NCI-H2107 treated with DMSO at 0.1 percent for 48 hours (cell line): ENCODE measurements at regions not wholly inside any gene's neighbourhood (a gene's known extent, or its start where the extent isn't known, plus 50 kb on each side); places are given as distances from the start of the nearest gene placed in this dataset.

ENCODE experiments used
- DNase-seq: peaks from one replicate; lab custom pipeline; 2025; ENCODE audit not compliant: unreplicated experiment; lab: John Stamatoyannopoulos, UW

- no peak for DNase-seq
These were observed 156.1 kb upstream of the SLC39A10 start for GRCh38 chr2:195500879-195501278.

- no peak for DNase-seq
These were observed 158.1 kb upstream of the SLC39A10 start for GRCh38 chr2:195498839-195499490.

- no peak for DNase-seq
These were observed 158.8 kb upstream of the SLC39A10 start for GRCh38 chr2:195498176-195498575.

GRCh38 chr2:195496991-195497390 lies 160.0 kb upstream of the SLC39A10 start:
- DNase-seq = no peak

- DNase-seq = no peak
These were observed 161.1 kb upstream of the SLC39A10 start for GRCh38 chr2:195495966-195496365.

- DNase-seq = no peak
These were observed 161.7 kb upstream of the SLC39A10 start for GRCh38 chr2:195495351-195495750.

- DNase-seq = no peak
These were observed 162.6 kb upstream of the SLC39A10 start for GRCh38 chr2:195494451-195494850.

GRCh38 chr2:195493416-195493815 lies 163.6 kb upstream of the SLC39A10 start:
- DNase-seq = no peak

GRCh38 chr2:195490319-195490718 lies 166.7 kb upstream of the SLC39A10 start:
- DNase-seq = no peak

GRCh38 chr2:195489101-195489500 lies 167.9 kb upstream of the SLC39A10 start:
- no peak for DNase-seq

- DNase-seq = no peak
These were observed 168.5 kb upstream of the SLC39A10 start for GRCh38 chr2:195488567-195488966.

- DNase-seq = no peak
These were observed 169.9 kb upstream of the SLC39A10 start for GRCh38 chr2:195486987-195487644.

GRCh38 chr2:195486520-195486919 lies 170.5 kb upstream of the SLC39A10 start:
- no peak for DNase-seq

GRCh38 chr2:195482010-195482409 lies 175.0 kb upstream of the SLC39A10 start:
- DNase-seq = no peak

GRCh38 chr2:195480121-195480520 lies 176.9 kb upstream of the SLC39A10 start:
- DNase-seq = no peak

GRCh38 chr2:195479407-195479806 lies 177.6 kb upstream of the SLC39A10 start:
- DNase-seq = no peak

- no peak for DNase-seq
These were observed 179.0 kb upstream of the SLC39A10 start for GRCh38 chr2:195477996-195478382.

- no peak for DNase-seq
These were observed 179.6 kb upstream of the SLC39A10 start for GRCh38 chr2:195477248-195477995.

- DNase-seq = no peak
These were observed 181.7 kb upstream of the SLC39A10 start for GRCh38 chr2:195475336-195475735.

- DNase-seq = no peak
These were observed 183.2 kb upstream of the SLC39A10 start for GRCh38 chr2:195473862-195474261.

- DNase-seq = no peak
These were observed 184.4 kb upstream of the SLC39A10 start for GRCh38 chr2:195472501-195473234.
